Lower leg skin (tissue), 3 donors: ENCODE measurements at regions not wholly inside any gene's neighbourhood (a gene's known extent, or its start where the extent isn't known, plus 50 kb on each side); places are given as distances from the start of the nearest gene placed in this dataset.

Experiments
- CTCF ChIP-seq, 3 donors: fragments of 450-650 bp; IDR thresholded peaks; one replicate each; pipeline ENCODE4 v1.5.1; 2016; ENCODE audit warnings: antibody characterized with exemption in 3 of 3, mild to moderate bottlenecking in 3 of 3, moderate library complexity in 2 of 3
- POLR2A ChIP-seq, 2 donors: fragments of 450-650 bp; IDR thresholded peaks; one replicate each; pipeline ENCODE4 v1.6.1; 2016 to 2017; ENCODE audit warnings: antibody characterized with exemption in 2 of 2, mild to moderate bottlenecking in 1 of 2, moderate library complexity in 1 of 2

GRCh38 chr1:200238311-200238710, 171.5 kb downstream of the ZNF281 start:
- TF ChIP-seq CTCF (IDR thresholded peaks at IDR 0.05) (no peak), POLR2A (IDR thresholded peaks at IDR 0.05) (no peak)
